ENCODE measurements at regions not wholly inside any gene's neighbourhood (a gene's known extent, or its start where the extent isn't known, plus 50 kb on each side); places are given as distances from the start of the nearest gene placed in this dataset.
"Not testable (repeated sequence)": the region's sequence is repeated elsewhere in the genome, so short reads cannot be mapped to it uniquely, and the experiment has no call there.

DNA sequence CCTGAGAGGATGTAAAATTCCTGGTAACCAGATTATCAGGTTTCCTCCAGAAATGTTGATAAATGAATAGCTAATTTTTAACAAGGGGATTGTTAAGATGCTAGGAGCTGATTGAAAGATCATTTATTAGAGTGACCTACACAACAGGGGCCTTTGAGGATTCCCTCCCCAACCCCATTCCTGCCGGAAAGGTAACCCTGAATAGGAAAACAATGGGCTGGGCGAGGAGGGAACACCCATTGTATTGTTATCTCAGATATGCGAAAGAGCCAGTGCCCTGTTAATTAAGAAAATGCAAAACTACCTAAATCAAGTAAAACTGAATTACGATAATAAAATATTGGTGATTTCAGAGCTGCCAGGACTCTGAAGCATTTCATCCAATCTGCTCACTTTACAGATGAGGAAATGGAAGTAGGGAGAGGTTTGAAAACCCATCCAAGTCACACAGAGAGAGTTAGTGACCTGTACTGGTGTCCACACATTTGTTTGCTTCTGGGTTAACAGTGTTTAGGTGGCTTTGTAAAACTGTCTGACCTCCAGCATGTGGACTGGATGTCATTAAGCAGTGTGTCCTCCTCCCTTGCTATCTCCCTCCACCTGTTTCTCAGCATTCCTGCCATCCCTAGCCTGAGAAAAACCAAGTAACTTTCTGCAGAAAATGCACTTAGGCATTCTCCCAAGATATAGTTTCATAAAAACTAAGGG, 214.8 kb downstream of the TTC6 start:
- Histone ChIP-seq H3K27ac (no peak overlapping the region), H3K36me3 (no peaks in the 10 kb centered on the region), H3K9me3 (no peaks in the 10 kb centered on the region), H3K4me1 (no peaks in the 10 kb centered on the region), H3K27me3 (no peaks in the 10 kb centered on the region), H3K4me3 (no peak overlapping the region)
- no peak for DNase-seq
- intact Hi-C loops (cut with DNase I; ENCODE audit: low total_unique reads), result no loop called here
- TF ChIP-seq, protein P1, sequence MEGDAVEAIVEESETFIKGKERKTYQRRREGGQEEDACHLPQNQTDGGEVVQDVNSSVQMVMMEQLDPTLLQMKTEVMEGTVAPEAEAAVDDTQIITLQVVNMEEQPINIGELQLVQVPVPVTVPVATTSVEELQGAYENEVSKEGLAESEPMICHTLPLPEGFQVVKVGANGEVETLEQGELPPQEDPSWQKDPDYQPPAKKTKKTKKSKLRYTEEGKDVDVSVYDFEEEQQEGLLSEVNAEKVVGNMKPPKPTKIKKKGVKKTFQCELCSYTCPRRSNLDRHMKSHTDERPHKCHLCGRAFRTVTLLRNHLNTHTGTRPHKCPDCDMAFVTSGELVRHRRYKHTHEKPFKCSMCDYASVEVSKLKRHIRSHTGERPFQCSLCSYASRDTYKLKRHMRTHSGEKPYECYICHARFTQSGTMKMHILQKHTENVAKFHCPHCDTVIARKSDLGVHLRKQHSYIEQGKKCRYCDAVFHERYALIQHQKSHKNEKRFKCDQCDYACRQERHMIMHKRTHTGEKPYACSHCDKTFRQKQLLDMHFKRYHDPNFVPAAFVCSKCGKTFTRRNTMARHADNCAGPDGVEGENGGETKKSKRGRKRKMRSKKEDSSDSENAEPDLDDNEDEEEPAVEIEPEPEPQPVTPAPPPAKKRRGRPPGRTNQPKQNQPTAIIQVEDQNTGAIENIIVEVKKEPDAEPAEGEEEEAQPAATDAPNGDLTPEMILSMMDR (IDR thresholded peaks at IDR 0.05), result no peak

DNA sequence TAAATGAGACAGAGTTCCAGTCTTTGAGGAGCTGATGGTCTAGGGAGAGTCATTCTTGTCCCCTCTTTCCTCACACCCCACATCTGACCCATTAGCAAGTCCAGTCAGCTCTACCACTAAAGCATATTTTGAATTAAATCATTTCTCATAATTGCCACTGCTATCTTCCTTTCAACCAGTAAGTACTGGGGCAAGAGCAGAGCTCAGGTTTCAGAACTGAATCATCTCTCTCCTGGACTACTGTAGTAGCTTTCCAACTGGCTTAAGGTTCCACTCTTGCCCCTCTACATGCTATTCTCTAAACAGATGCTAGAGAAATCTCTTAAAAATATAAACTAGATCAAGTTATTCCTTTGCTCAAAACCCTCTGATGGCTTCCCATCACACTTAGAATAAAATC, 218.3 kb downstream of the TTC6 start:
- DNase-seq, result no peak
- Histone ChIP-seq H3K27me3 (no peaks in the 10 kb centered on the region), H3K4me3 (no peak overlapping the region), H3K27ac (no peak overlapping the region), H3K36me3 (no peaks in the 10 kb centered on the region), H3K9me3 (no peaks in the 10 kb centered on the region), H3K4me1 (peaks cover 0 to 3% (median 0%) of the 10 kb centered on the region in 4 donors)
- intact Hi-C loops (cut with DNase I; ENCODE audit: low total_unique reads), result no loop called here
- TF ChIP-seq, protein P1 (IDR thresholded peaks at IDR 0.05), result no peak

DNA sequence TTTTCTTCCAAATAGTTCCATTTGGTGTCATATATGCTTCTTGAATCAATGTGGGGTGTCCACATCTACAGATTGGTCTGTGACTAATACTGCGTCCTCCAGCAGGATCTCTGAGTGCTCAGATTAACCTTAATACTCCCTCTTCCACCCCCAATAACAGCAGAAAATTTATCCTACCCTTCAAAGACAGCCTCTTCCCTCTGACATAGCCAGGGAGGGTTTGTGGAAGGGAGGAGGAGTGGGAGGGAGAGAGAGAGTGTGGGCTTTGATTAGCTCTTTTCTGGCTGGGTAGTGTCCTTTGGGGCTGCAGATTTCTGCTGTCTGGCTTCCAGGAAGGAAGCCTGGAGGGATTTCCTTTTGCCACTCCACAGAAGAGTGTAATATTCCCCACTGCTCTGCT, 220.7 kb downstream of the TTC6 start:
- H3K4me1 ChIP-seq, result peaks cover 0 to 17% (median 1%) of the 10 kb centered on the region in 4 donors
- no peak for DNase-seq
- H3K36me3 ChIP-seq, result no peaks in the 10 kb centered on the region
- intact Hi-C loops (cut with DNase I; ENCODE audit: low total_unique reads), result no loop called here
- no peak overlapping the region for H3K27ac ChIP-seq
- TF ChIP-seq, protein P1 (IDR thresholded peaks at IDR 0.05), result no peak
- no peaks in the 10 kb centered on the region for H3K27me3 ChIP-seq
- H3K9me3 ChIP-seq, result no peaks in the 10 kb centered on the region
- H3K4me3 ChIP-seq, result no peak overlapping the region

DNA sequence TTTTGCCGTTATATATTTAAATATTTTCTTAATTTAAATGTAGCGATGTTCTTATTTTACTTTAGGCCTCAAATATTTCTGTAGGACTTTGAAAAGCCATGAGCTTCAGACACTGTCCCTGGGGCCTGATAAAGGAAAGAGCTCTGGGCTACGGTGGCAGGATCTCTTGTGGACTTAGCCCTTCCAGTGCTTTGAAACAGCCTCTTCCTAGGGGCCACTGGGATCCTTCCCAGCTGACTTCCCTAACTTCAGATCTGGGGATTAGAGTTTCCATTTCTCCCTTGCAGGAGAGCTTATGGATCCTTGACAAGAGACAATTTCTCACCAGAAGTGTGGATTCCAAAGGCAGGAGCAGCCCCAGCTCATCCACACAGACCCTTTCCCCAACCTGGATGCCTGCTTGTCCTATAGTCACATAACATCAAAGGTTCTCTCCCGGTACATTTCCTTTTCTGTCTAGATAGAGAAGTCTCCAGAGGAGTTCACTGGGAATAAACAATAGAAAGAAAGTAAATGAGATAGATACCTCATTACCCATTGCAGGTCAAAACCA, 221.4 kb downstream of the TTC6 start:
- no peak for DNase-seq

DNA sequence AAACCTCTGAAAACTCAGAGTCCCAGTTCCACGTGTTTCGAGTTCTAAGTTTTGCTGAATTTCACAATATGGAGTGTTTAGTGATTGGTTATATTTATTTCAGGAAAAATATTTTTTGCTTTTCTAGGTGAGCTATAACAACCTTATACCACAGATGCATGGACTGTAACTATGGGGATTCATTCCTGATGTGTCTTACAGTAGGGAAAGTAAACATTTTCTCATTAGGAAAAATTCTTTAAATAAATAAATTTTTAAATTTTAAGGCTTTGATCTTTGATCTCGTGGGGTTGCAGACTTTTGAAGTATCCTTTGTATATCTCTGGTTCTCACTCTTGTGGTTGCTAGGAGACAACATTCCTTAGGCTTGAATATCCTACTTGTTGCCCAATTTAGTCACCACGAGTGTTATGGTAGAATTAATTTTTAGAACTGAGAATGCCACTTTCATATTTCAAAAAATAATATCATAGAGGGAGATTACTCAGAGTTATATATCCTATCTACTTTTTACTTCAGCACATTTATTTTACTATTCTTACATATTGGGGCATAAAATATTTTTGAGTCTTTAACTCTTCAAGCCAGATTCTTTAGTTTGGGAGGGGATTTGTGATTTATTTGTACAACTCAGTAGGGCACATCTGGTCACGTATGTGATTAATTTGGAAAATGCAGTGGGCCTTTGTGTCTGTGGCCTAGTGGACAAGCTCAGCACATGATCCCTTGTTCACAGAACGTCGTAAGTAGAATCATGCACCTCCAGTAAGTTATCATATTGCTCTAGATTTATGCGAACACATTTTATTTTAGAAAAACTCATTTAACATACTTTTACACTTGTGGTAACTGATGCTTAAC, 224.0 kb downstream of the TTC6 start:
- Histone ChIP-seq H3K9me3 (no peaks in the 10 kb centered on the region), H3K27me3 (no peaks in the 10 kb centered on the region), H3K4me1 (peaks cover 0 to 17% (median 1%) of the 10 kb centered on the region in 4 donors), H3K27ac (peak overlapping the region in 1 of 2 donors; percentile 29), H3K4me3 (no peak overlapping the region), H3K36me3 (no peaks in the 10 kb centered on the region)
- TF ChIP-seq, protein P1 (IDR thresholded peaks at IDR 0.05), result no peak
- intact Hi-C loops (cut with DNase I; ENCODE audit: low total_unique reads), result no loop called here
- no peak for DNase-seq

More for the DNA sequence above, 221.4 kb downstream of the TTC6 start:
- Histone ChIP-seq H3K36me3 (no peaks in the 10 kb centered on the region), H3K27ac (no peak overlapping the region), H3K9me3 (no peaks in the 10 kb centered on the region), H3K4me1 (peaks cover 0 to 17% (median 1%) of the 10 kb centered on the region in 4 donors), H3K27me3 (no peaks in the 10 kb centered on the region), H3K4me3 (no peak overlapping the region)
- TF ChIP-seq, protein P1 (IDR thresholded peaks at IDR 0.05), result no peak
- intact Hi-C loops (cut with DNase I; ENCODE audit: low total_unique reads), result no loop called here

DNA sequence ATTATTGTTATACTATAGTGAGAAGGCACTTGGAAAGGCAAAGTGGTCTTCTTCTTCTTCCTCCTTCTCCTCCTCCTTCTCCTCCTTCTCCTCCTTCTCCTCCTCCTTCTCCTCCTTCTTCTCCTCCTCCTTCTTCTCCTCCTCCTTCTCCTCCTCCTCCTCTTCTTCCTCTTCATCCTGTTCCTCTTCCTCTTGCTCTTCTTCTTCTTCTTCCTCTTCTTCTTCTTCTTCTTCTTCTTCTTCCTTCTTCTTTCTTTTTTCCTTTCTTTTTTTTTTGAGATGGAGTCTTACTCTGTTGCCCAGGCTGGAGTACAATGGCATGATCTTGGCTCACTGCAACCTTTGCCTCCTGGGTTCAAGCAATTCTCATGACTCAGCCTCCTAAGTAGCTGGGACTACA, 225.4 kb downstream of the TTC6 start:
- H3K4me3 ChIP-seq; intact Hi-C loops (cut with DNase I; ENCODE audit: low total_unique reads): not testable (repeated sequence)

More for the DNA sequence above, 225.4 kb downstream of the TTC6 start:
- H3K27ac ChIP-seq, H3K27me3 ChIP-seq, H3K36me3 ChIP-seq, H3K9me3 ChIP-seq, DNase-seq: not testable (repeated sequence)
- H3K4me1 ChIP-seq, result peaks cover 0 to 17% (median 1%) of the 10 kb centered on the region in 4 donors

Data from tibial artery (tissue), 4 donors.